ENCODE measurements at regions not wholly inside any gene's neighbourhood (a gene's known extent, or its start where the extent isn't known, plus 50 kb on each side); places are given as distances from the start of the nearest gene placed in this dataset.
"Not testable (repeated sequence)": the region's sequence is repeated elsewhere in the genome, so short reads cannot be mapped to it uniquely, and the experiment has no call there.

GRCh38 chr1:146883190-146883589, 54.9 kb upstream of the NBPF12 start:
- DNase-seq (ENCODE audit: low read depth) = not testable (repeated sequence)

GRCh38 chr1:146881096-146881495, 57.0 kb upstream of the NBPF12 start:
- DNase-seq (ENCODE audit: low read depth) = not testable (repeated sequence)

GRCh38 chr1:146863799-146864319, 74.3 kb upstream of the NBPF12 start:
- DNase-seq (ENCODE audit: low read depth) = not testable (repeated sequence)

GRCh38 chr1:146853147-146853546, 85.0 kb upstream of the NBPF12 start:
- not testable (repeated sequence) for DNase-seq (ENCODE audit: low read depth)

- DNase-seq (ENCODE audit: low read depth) = not testable (repeated sequence)
These were observed 87.7 kb upstream of the NBPF12 start for GRCh38 chr1:146850352-146850889.

- not testable (repeated sequence) for DNase-seq (ENCODE audit: low read depth)
These were observed 99.4 kb upstream of the NBPF12 start for GRCh38 chr1:146838725-146839124.

GRCh38 chr1:146826957-146827356, 111.2 kb upstream of the NBPF12 start:
- not testable (repeated sequence) for DNase-seq (ENCODE audit: low read depth)

- DNase-seq (ENCODE audit: low read depth) = not testable (repeated sequence)
These were observed 143.9 kb upstream of the NBPF12 start for GRCh38 chr1:146794236-146794635.

GRCh38 chr1:146792725-146793124, 145.4 kb upstream of the NBPF12 start:
- not testable (repeated sequence) for DNase-seq (ENCODE audit: low read depth)

GRCh38 chr1:146784212-146784940, 153.7 kb upstream of the NBPF12 start:
- not testable (repeated sequence) for DNase-seq (ENCODE audit: low read depth)

GRCh38 chr1:146781235-146781634, 156.9 kb upstream of the NBPF12 start:
- not testable (repeated sequence) for DNase-seq (ENCODE audit: low read depth)

GRCh38 chr1:146777826-146778602, 160.1 kb upstream of the NBPF12 start:
- DNase-seq (ENCODE audit: low read depth) = not testable (repeated sequence)

GRCh38 chr1:146774988-146775387, 163.1 kb upstream of the NBPF12 start:
- not testable (repeated sequence) for DNase-seq (ENCODE audit: low read depth)

- DNase-seq (ENCODE audit: low read depth) = not testable (repeated sequence)
These were observed 163.9 kb upstream of the NBPF12 start for GRCh38 chr1:146774271-146774670.

- DNase-seq (ENCODE audit: low read depth) = not testable (repeated sequence)
These were observed 166.7 kb upstream of the NBPF12 start for GRCh38 chr1:146771409-146771808.

- not testable (repeated sequence) for DNase-seq (ENCODE audit: low read depth)
These were observed 167.1 kb upstream of the NBPF12 start for GRCh38 chr1:146770998-146771397.

- DNase-seq (ENCODE audit: low read depth) = not testable (repeated sequence)
These were observed 174.9 kb upstream of the NBPF12 start for GRCh38 chr1:146763234-146763633.

GRCh38 chr1:146756858-146757257, 181.3 kb upstream of the NBPF12 start:
- not testable (repeated sequence) for DNase-seq (ENCODE audit: low read depth)

GRCh38 chr1:146748686-146749085, 189.4 kb upstream of the NBPF12 start:
- not testable (repeated sequence) for DNase-seq (ENCODE audit: low read depth)

GRCh38 chr1:146731981-146732680, 206.0 kb upstream of the NBPF12 start:
- not testable (repeated sequence) for DNase-seq (ENCODE audit: low read depth)

- DNase-seq (ENCODE audit: low read depth) = not testable (repeated sequence)
These were observed 208.3 kb upstream of the NBPF12 start for GRCh38 chr1:146729642-146730344.
